ENCODE measurements at regions not wholly inside any gene's neighbourhood (a gene's known extent, or its start where the extent isn't known, plus 50 kb on each side); places are given as distances from the start of the nearest gene placed in this dataset.

GRCh38 chr4:22029803-22030202 is 81.2 kb upstream of the KCNIP4 start:
- DNase-seq (ENCODE audit: low read depth), result peak; percentile 76

GRCh38 chr4:22021106-22021505 is 72.5 kb upstream of the KCNIP4 start:
- no peak for DNase-seq (ENCODE audit: low read depth)

GRCh38 chr4:22020129-22020528 is 71.6 kb upstream of the KCNIP4 start:
- no peak for DNase-seq (ENCODE audit: low read depth)

GRCh38 chr4:22019676-22020075 is 71.1 kb upstream of the KCNIP4 start:
- no peak for DNase-seq (ENCODE audit: low read depth)

- DNase-seq (ENCODE audit: low read depth), result no peak
These were observed 65.7 kb upstream of the KCNIP4 start for GRCh38 chr4:22014222-22014741.

GRCh38 chr4:22003878-22004277 is 55.3 kb upstream of the KCNIP4 start:
- DNase-seq (ENCODE audit: low read depth), result peak; percentile 2
